PC-9 (cell line): ENCODE measurements at regions not wholly inside any gene's neighbourhood (a gene's known extent, or its start where the extent isn't known, plus 50 kb on each side); places are given as distances from the start of the nearest gene placed in this dataset.

Experiments used
- BruUV-seq: library from RNA; stranded (reverse); fragments of 400-500 nt; replicated peaks from 2 replicates; lab custom pipeline; 2021; lab: Mats Ljungman, UMichigan
- CTCF ChIA-PET: fragments of 300-600 bp; sonication (Branson Sonifier 250); formaldehyde crosslinking; loops from one replicate; lab custom pipeline; 2022; ENCODE audit warnings: antibody characterized with exemption; lab: Charles Lee
- POLR2A ChIA-PET: fragments of 300-600 bp; sonication (Branson Sonifier 250); formaldehyde crosslinking; loops from one replicate; lab custom pipeline; 2022; ENCODE audit warnings: antibody characterized with exemption; ENCODE audit not compliant: unreplicated experiment; lab: Charles Lee
- DNase-seq, 2 experiments: peaks; one replicate each; pipeline versions ENCODE4 v3.0.0 to v3.0.0-alpha.2; 2015 to 2022; ENCODE audit warnings: mixed read lengths in 1 of 2
- H2AFZ ChIP-seq: fragments of 200-600 bp; sonication (generic); 2 replicates; pipeline ENCODE4 v1.8.1; 2017; ENCODE audit warnings: antibody characterized with exemption
- H3F3A ChIP-seq: fragments of 200-600 bp; sonication (generic); 2 replicates; pipeline ENCODE4 v1.8.1; 2017; ENCODE audit warnings: antibody characterized with exemption, mild to moderate bottlenecking, low read depth; ENCODE audit not compliant: insufficient read depth
- H3K27ac ChIP-seq: fragments of 200-600 bp; sonication (generic); 2 replicates; pipeline ENCODE4 v1.6.1; 2016; ENCODE audit warnings: mixed run types
- H3K27me3 ChIP-seq: fragments of 200-600 bp; sonication (generic); 2 replicates; pipeline ENCODE4 v1.6.1; 2016; ENCODE audit warnings: low read depth, mixed run types; ENCODE audit not compliant: insufficient read depth
- H3K36me3 ChIP-seq: fragments of 200-600 bp; sonication (generic); 2 replicates; pipeline ENCODE4 v1.6.1; 2016; ENCODE audit warnings: low read depth, mixed run types
- H3K4me1 ChIP-seq: fragments of 200-600 bp; sonication (generic); replicated peaks from 2 replicates; pipeline ENCODE4 v1.6.1; 2016; ENCODE audit warnings: mixed run types; ENCODE audit not compliant: insufficient read depth
- H3K4me2 ChIP-seq: fragments of 200-600 bp; sonication (generic); 2 replicates; pipeline ENCODE4 v1.6.1; 2017; ENCODE audit warnings: mixed run types
- H3K4me3 ChIP-seq: fragments of 200-600 bp; sonication (generic); 2 replicates; pipeline ENCODE4 v1.6.1; 2016; ENCODE audit warnings: mixed run types
- H3K79me2 ChIP-seq: fragments of 200-600 bp; sonication (generic); 2 replicates; pipeline ENCODE4 v1.6.1; 2017; ENCODE audit warnings: low read depth, mixed run types
- H3K9me2 ChIP-seq: fragments of 200-600 bp; sonication (generic); 2 replicates; pipeline ENCODE4 v1.8.1; 2017; ENCODE audit warnings: mild to moderate bottlenecking; ENCODE audit not compliant: insufficient read depth
- H3K9me3 ChIP-seq: fragments of 200-600 bp; sonication (generic); 2 replicates; pipeline ENCODE4 v1.8.1; 2016; ENCODE audit warnings: low read depth; ENCODE audit not compliant: insufficient read depth
- H4K20me1 ChIP-seq: fragments of 200-600 bp; sonication (generic); 2 replicates; pipeline ENCODE4 v1.8.1; 2017; ENCODE audit not compliant: insufficient read depth
- EZH2 ChIP-seq: fragments of 200-600 bp; sonication (generic); IDR thresholded peaks from 2 replicates; pipeline ENCODE4 v1.8.0; 2017; ENCODE audit warnings: antibody characterized with exemption, low read depth
- intact Hi-C: fragments of 100-400 bp; cut with micrococcal nuclease; formaldehyde crosslinking; loops from one replicate; pipeline ENCODE4 v1.10.0; 2022; ENCODE audit not compliant: unreplicated experiment
- TF ChIP-seq, protein P1 (sequence below): fragments of 200-600 bp; sonication (generic); conservative IDR thresholded peaks from 2 replicates; pipeline ENCODE4 v1.6.1; 2017; ENCODE audit warnings: mixed run types, antibody characterized with exemption, mild to moderate bottlenecking, moderate library complexity

- Histone ChIP-seq H3F3A (no peaks in the 10 kb centered on the region), H3K79me2 (no peaks in the 10 kb centered on the region), H4K20me1 (no peaks in the 10 kb centered on the region), H3K9me2 (no peaks in the 10 kb centered on the region), H3K4me2 (no peak overlapping the region), H3K36me3 (no peaks in the 10 kb centered on the region), H3K4me1 (no peaks in the 10 kb centered on the region), H3K27ac (no peak overlapping the region), H3K9me3 (no peaks in the 10 kb centered on the region), H3K4me3 (no peak overlapping the region), H2AFZ (no peak overlapping the region), H3K27me3 (no peaks in the 10 kb centered on the region)
- TF ChIP-seq EZH2 = no peak
- TF ChIP-seq, protein P1, sequence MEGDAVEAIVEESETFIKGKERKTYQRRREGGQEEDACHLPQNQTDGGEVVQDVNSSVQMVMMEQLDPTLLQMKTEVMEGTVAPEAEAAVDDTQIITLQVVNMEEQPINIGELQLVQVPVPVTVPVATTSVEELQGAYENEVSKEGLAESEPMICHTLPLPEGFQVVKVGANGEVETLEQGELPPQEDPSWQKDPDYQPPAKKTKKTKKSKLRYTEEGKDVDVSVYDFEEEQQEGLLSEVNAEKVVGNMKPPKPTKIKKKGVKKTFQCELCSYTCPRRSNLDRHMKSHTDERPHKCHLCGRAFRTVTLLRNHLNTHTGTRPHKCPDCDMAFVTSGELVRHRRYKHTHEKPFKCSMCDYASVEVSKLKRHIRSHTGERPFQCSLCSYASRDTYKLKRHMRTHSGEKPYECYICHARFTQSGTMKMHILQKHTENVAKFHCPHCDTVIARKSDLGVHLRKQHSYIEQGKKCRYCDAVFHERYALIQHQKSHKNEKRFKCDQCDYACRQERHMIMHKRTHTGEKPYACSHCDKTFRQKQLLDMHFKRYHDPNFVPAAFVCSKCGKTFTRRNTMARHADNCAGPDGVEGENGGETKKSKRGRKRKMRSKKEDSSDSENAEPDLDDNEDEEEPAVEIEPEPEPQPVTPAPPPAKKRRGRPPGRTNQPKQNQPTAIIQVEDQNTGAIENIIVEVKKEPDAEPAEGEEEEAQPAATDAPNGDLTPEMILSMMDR = no peak
- no TSS peak for BruUV-seq
- no peak for DNase-seq
- ChIA-PET CTCF (no interaction called here), POLR2A (no interaction called here)
- intact Hi-C loops = no loop called here
These were observed 252.3 kb upstream of the SASH1 start for GRCh38 chr6:148090326-148090725.

GRCh38 chr6:148091394-148091793 lies 251.2 kb upstream of the SASH1 start:
- no peaks in the 10 kb centered on the region for H4K20me1 ChIP-seq
- TF ChIP-seq, protein P1 = no peak
- TF ChIP-seq EZH2 = no peak
- CTCF ChIA-PET = interaction anchor here (0.7 kb wide), 1 partner anchor 100 kb away, joined by 3 read pairs; no protein-coding TSS in a partner anchor
- no peaks in the 10 kb centered on the region for H3K4me1 ChIP-seq
- POLR2A ChIA-PET = no interaction called here
- no peaks in the 10 kb centered on the region for H3F3A ChIP-seq
- H3K79me2 ChIP-seq = no peaks in the 10 kb centered on the region
- H2AFZ ChIP-seq = no peak overlapping the region
- BruUV-seq = no TSS peak
- intact Hi-C loops = no loop called here
- no peaks in the 10 kb centered on the region for H3K9me2 ChIP-seq
- no peak overlapping the region for H3K4me2 ChIP-seq
- DNase-seq = no peak
- H3K9me3 ChIP-seq = no peaks in the 10 kb centered on the region
- H3K36me3 ChIP-seq = no peaks in the 10 kb centered on the region
- H3K27ac ChIP-seq = no peak overlapping the region
- no peak overlapping the region for H3K4me3 ChIP-seq
- H3K27me3 ChIP-seq = no peaks in the 10 kb centered on the region

DNA sequence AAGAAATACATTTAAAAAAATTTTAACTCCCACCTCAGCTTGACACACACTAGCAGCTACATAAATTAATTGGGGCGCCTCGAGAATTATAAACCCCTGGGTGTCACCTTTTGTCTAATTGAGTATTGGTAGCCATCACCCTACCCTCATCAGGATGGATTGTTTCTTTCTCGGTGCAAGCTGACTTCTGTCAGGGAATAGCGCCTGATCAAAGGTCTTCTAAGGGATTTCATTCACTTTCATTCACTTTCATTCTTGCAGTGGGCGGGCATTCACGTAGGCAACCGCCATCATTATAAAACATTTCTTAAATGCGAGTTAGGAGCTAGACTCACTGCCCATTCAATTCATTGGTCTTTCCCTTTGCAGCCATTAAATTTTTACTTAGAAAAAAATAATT lies 239.2 kb upstream of the SASH1 start:
- no peak overlapping the region for H2AFZ ChIP-seq

More for the DNA sequence above, 239.2 kb upstream of the SASH1 start:
- Histone ChIP-seq H3K27ac (no peak overlapping the region), H3K4me3 (no peak overlapping the region), H3K4me1 (no peaks in the 10 kb centered on the region), H3K27me3 (no peaks in the 10 kb centered on the region), H4K20me1 (no peaks in the 10 kb centered on the region), H3K9me3 (no peaks in the 10 kb centered on the region), H3K9me2 (no peaks in the 10 kb centered on the region), H3F3A (no peaks in the 10 kb centered on the region; the same call in 1 of the 2 replicates), H3K79me2 (no peaks in the 10 kb centered on the region), H3K4me2 (no peak overlapping the region), H3K36me3 (no peaks in the 10 kb centered on the region)
- POLR2A ChIA-PET = no interaction called here
- intact Hi-C loops = no loop called here
- TF ChIP-seq EZH2 = no peak
- TF ChIP-seq, protein P1 = no peak
- BruUV-seq = no TSS peak
- CTCF ChIA-PET = no interaction called here
- DNase-seq = no peak
